Stomach (tissue), 8 donors: ENCODE measurements at regions not wholly inside any gene's neighbourhood (a gene's known extent, or its start where the extent isn't known, plus 50 kb on each side); places are given as distances from the start of the nearest gene placed in this dataset.

Experiments
- DNase-seq, 2 donors: peaks; one replicate each; pipeline versions ENCODE4 v3.0.0 to v3.0.0-alpha.2; 2013 to 2019
- H3K27ac ChIP-seq, 5 donors: fragments of 200-600 bp in 4 of 5; sonication (generic) in 4 of 5; one replicate each; pipeline ENCODE4 v1.5.1; 2013 to 2019; ENCODE audit warnings: mild to moderate bottlenecking in 1 of 5, moderate library complexity in 1 of 5
- H3K27me3 ChIP-seq, 3 donors: fragments of 200-600 bp; sonication (generic); one replicate each; pipeline ENCODE4 v1.5.1; 2017 to 2019; ENCODE audit warnings: mixed run types in 1 of 3
- H3K36me3 ChIP-seq, 4 donors: fragments of 200-600 bp; sonication (generic); 1 replicate in 3 of 4; 2 replicates in 1 of 4; pipeline ENCODE4 v1.5.1; 2016 to 2019
- H3K4me1 ChIP-seq, 4 donors: fragments of 200-600 bp; sonication (generic); one replicate each; pipeline ENCODE4 v1.5.1; 2016 to 2019
- H3K4me3 ChIP-seq, 4 donors: fragments of 200-600 bp; sonication (generic) in 3 of 4; one replicate each; pipeline ENCODE4 v1.5.1; 2016 to 2019; ENCODE audit warnings: mild to moderate bottlenecking in 1 of 4
- H3K9me3 ChIP-seq, 4 donors: fragments of 200-600 bp; sonication (generic); one replicate each; pipeline ENCODE4 v1.5.1; 2016 to 2019
- CTCF ChIP-seq, 7 experiments: fragments of 450-650 bp in 4 of 7; fragments of 200-600 bp in 3 of 7; sonication (generic) in 3 of 7; IDR thresholded peaks; one replicate each; pipeline ENCODE4 v1.5.1; 2016 to 2019; ENCODE audit warnings: antibody characterized with exemption in 7 of 7, control low read depth in 2 of 7, mild to moderate bottlenecking in 1 of 7
- EP300 ChIP-seq: sonication (generic); formaldehyde crosslinking; IDR thresholded peaks from one replicate; pipeline ENCODE4 v1.6.1; 2017; ENCODE audit warnings: antibody characterized with exemption
- POLR2A ChIP-seq, 4 donors: fragments of 450-650 bp; IDR thresholded peaks; one replicate each; pipeline ENCODE4 v1.6.1; 2016; ENCODE audit warnings: antibody characterized with exemption in 4 of 4, control low read depth in 2 of 4, mild to moderate bottlenecking in 1 of 4, moderate library complexity in 1 of 4
- POLR2AphosphoS5 ChIP-seq, 3 donors: sonication (generic); formaldehyde crosslinking; IDR thresholded peaks; one replicate each; pipeline ENCODE4 v1.6.1; 2016; ENCODE audit warnings: antibody characterized with exemption in 3 of 3
- WGBS, 5 donors: extraction: QIAGEN DNeasy Blood & Tissue Kit in 3 of 5; methylation state at CpG; one replicate each; pipeline versions ENCODE4 v1.1.5 to v1.1.7; 2013 to 2018; 5-methylcytosine and 5-hydroxymethylcytosine counted together
- intact Hi-C: fragments of 100-400 bp; cut with DNase I; formaldehyde crosslinking; loops from one replicate; pipeline ENCODE4 v1.15.1; 2023; ENCODE audit warnings: low total_unique reads
- donor health status: healthy with polysubstance abuse.
- donor health status: Bipolar disorder and iron deficiency.
- donor health status: healthy.

- Histone ChIP-seq H3K36me3 (no peaks in the 10 kb centered on the region), H3K4me1 (no peaks in the 10 kb centered on the region), H3K27ac (no peak overlapping the region), H3K27me3 (no peaks in the 10 kb centered on the region), H3K9me3 (no peaks in the 10 kb centered on the region), H3K4me3 (no peak overlapping the region)
- WGBS, 5 donors = 87 to 97% (median 91%) methylated on average over 6 of the region's 6 CpGs
- intact Hi-C loops = no loop called here
- TF ChIP-seq EP300 (no peak), POLR2A (IDR thresholded peaks at IDR 0.05) (no peak), CTCF (IDR thresholded peaks at IDR 0.05) (no peak), POLR2AphosphoS5 (IDR thresholded peaks at IDR 0.05) (no peak)
- no peak for DNase-seq
Observed at GRCh38 chr2:82896117-82896516, 1563.0 kb downstream of the SUCLG1 start.

- intact Hi-C loops = no loop called here
- no peaks in the 10 kb centered on the region for H3K4me1 ChIP-seq
- no peak for TF ChIP-seq EP300
- no peak for TF ChIP-seq CTCF (IDR thresholded peaks at IDR 0.05)
- TF ChIP-seq POLR2AphosphoS5 (IDR thresholded peaks at IDR 0.05) = no peak
- TF ChIP-seq POLR2A (IDR thresholded peaks at IDR 0.05) = no peak
- no peak overlapping the region for H3K27ac ChIP-seq
- H3K4me3 ChIP-seq = no peak overlapping the region
- no peaks in the 10 kb centered on the region for H3K36me3 ChIP-seq
- no peaks in the 10 kb centered on the region for H3K9me3 ChIP-seq
- 33 to 49% (median 44%) methylated on average over 2 of the region's 2 CpGs for WGBS, 5 donors
- no peak for DNase-seq
- no peaks in the 10 kb centered on the region for H3K27me3 ChIP-seq
Observed at GRCh38 chr2:82893190-82893589, 1565.9 kb downstream of the SUCLG1 start.

- 19 to 50% (median 35%) methylated on average over 2 of the region's 2 CpGs for WGBS, 5 donors
- H3K27me3 ChIP-seq = no peaks in the 10 kb centered on the region
- H3K4me1 ChIP-seq = no peaks in the 10 kb centered on the region
- intact Hi-C loops = no loop called here
- H3K9me3 ChIP-seq = peaks cover 0 to 10% (median 5%) of the 10 kb centered on the region in 4 donors
- peak in 1 of 2 donors; percentile 9 for DNase-seq
- TF ChIP-seq POLR2A (IDR thresholded peaks at IDR 0.05) (no peak), POLR2AphosphoS5 (IDR thresholded peaks at IDR 0.05) (no peak), CTCF (IDR thresholded peaks at IDR 0.05) (no peak), EP300 (no peak)
- H3K36me3 ChIP-seq = no peaks in the 10 kb centered on the region
- no peak overlapping the region for H3K27ac ChIP-seq
- no peak overlapping the region for H3K4me3 ChIP-seq
Observed at GRCh38 chr2:82879803-82880202, 1579.3 kb downstream of the SUCLG1 start.

GRCh38 chr2:82875858-82876257 lies 1583.2 kb downstream of the SUCLG1 start:
- no peak overlapping the region for H3K4me3 ChIP-seq
- WGBS, 5 donors = 54 to 83% (median 77%) methylated on average over 6 of the region's 6 CpGs
- DNase-seq = no peak
- H3K9me3 ChIP-seq = peaks cover 0 to 10% (median 6%) of the 10 kb centered on the region in 4 donors
- H3K27me3 ChIP-seq = no peaks in the 10 kb centered on the region
- intact Hi-C loops = no loop called here
- TF ChIP-seq POLR2AphosphoS5 (IDR thresholded peaks at IDR 0.05) = no peak
- TF ChIP-seq CTCF (IDR thresholded peaks at IDR 0.05) = no peak
- no peak for TF ChIP-seq POLR2A (IDR thresholded peaks at IDR 0.05)
- no peak for TF ChIP-seq EP300
- no peaks in the 10 kb centered on the region for H3K36me3 ChIP-seq
- no peaks in the 10 kb centered on the region for H3K4me1 ChIP-seq
- H3K27ac ChIP-seq = no peak overlapping the region
